ENCODE measurements at regions not wholly inside any gene's neighbourhood (a gene's known extent, or its start where the extent isn't known, plus 50 kb on each side); places are given as distances from the start of the nearest gene placed in this dataset.

DNA sequence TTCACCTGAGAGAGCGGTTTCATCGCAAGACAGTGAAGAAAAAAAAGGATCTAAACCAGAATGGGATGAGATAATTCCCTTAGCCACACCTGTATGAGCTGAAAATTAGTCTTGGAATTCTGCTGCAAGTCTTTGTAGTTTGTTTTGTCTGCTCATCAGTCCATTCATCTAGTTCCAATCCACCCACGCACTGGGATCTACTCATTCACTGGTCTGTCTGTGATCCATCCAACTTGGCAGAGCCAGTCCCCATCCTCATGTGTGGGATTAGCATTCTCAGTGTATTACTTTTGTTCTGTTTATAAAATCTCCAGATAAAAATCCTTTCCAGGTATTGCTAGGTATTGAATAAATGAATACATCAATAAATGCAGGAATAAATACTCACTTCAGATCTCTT lies 266.5 kb upstream of the USP24 start:
- TF ChIP-seq SRSF4 (IDR thresholded peaks at IDR 0.05; ENCODE audit: low read depth, low read length, poor library complexity, severe bottlenecking) (no peak), TGIF2 (CRISPR knock-in tag; IDR thresholded peaks at IDR 0.05) (no peak), NCOA2 (CRISPR knock-in tag; IDR thresholded peaks at IDR 0.05) (no peak), CBX2 (IDR thresholded peaks at IDR 0.05; ENCODE audit: low read depth, low read length) (no peak), CBX2 (CRISPR knock-in tag; IDR thresholded peaks at IDR 0.05; ENCODE audit: low read depth) (no peak), ZIK1 (CRISPR knock-in tag; IDR thresholded peaks at IDR 0.05; ENCODE audit: borderline replicate concordance, low read depth) (no peak), HOXA7 (CRISPR knock-in tag; IDR thresholded peaks at IDR 0.05) (no peak), NR2F1 (CRISPR knock-in tag; IDR thresholded peaks at IDR 0.05) (no peak), NFYB (CRISPR knock-in tag; IDR thresholded peaks at IDR 0.05) (no peak), FOXA1 (IDR thresholded peaks at IDR 0.05) (no peak), FOXA1 (CRISPR knock-in tag; IDR thresholded peaks at IDR 0.05) (no peak), ZSCAN31 (CRISPR knock-in tag; IDR thresholded peaks at IDR 0.05; ENCODE audit: low read depth) (no peak), ZFP82 (CRISPR knock-in tag; IDR thresholded peaks at IDR 0.05; ENCODE audit: borderline replicate concordance) (no peak), ZNF30 (CRISPR knock-in tag; IDR thresholded peaks at IDR 0.05) (no peak), CCAR2 (optimal IDR thresholded peaks at IDR 0.05; ENCODE audit: low read depth, low read length) (no peak), RAD21 (CRISPR knock-in tag; IDR thresholded peaks at IDR 0.05) (no peak), TCF12 (IDR thresholded peaks at IDR 0.05) (no peak), TCF12 (CRISPR knock-in tag; IDR thresholded peaks at IDR 0.05) (no peak), NCOA1 (CRISPR knock-in tag; IDR thresholded peaks at IDR 0.05) (no peak), ZNF44 (CRISPR knock-in tag; IDR thresholded peaks at IDR 0.05) (no peak)
- TF ChIP-seq, protein P1, sequence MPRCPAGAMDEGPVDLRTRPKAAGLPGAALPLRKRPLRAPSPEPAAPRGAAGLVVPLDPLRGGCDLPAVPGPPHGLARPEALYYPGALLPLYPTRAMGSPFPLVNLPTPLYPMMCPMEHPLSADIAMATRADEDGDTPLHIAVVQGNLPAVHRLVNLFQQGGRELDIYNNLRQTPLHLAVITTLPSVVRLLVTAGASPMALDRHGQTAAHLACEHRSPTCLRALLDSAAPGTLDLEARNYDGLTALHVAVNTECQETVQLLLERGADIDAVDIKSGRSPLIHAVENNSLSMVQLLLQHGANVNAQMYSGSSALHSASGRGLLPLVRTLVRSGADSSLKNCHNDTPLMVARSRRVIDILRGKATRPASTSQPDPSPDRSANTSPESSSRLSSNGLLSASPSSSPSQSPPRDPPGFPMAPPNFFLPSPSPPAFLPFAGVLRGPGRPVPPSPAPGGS (CRISPR knock-in tag; IDR thresholded peaks at IDR 0.05), result no peak
- TF ChIP-seq, protein P2, sequence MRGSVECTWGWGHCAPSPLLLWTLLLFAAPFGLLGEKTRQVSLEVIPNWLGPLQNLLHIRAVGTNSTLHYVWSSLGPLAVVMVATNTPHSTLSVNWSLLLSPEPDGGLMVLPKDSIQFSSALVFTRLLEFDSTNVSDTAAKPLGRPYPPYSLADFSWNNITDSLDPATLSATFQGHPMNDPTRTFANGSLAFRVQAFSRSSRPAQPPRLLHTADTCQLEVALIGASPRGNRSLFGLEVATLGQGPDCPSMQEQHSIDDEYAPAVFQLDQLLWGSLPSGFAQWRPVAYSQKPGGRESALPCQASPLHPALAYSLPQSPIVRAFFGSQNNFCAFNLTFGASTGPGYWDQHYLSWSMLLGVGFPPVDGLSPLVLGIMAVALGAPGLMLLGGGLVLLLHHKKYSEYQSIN (CRISPR knock-in tag; IDR thresholded peaks at IDR 0.05; ENCODE audit: borderline replicate concordance), result no peak
- TF ChIP-seq, protein P3, sequence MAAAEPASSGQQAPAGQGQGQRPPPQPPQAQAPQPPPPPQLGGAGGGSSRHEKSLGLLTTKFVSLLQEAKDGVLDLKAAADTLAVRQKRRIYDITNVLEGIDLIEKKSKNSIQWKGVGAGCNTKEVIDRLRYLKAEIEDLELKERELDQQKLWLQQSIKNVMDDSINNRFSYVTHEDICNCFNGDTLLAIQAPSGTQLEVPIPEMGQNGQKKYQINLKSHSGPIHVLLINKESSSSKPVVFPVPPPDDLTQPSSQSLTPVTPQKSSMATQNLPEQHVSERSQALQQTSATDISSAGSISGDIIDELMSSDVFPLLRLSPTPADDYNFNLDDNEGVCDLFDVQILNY (CRISPR knock-in tag; conservative IDR thresholded peaks at IDR 0.05), result no peak
- no peaks in the 10 kb centered on the region for H3K9me3 ChIP-seq (ENCODE audit: low read length)
- no peak overlapping the region for H3K9ac ChIP-seq (ENCODE audit: insufficient read depth, low read depth, low read length)
- H3K36me3 ChIP-seq (replicated peaks in 1 of 2; ENCODE audit: control insufficient read depth in 1 of 2, insufficient read depth in 2 of 2, low read length in 2 of 2), result no peaks in the 10 kb centered on the region
- no peaks in the 10 kb centered on the region for H3K27me3 ChIP-seq (ENCODE audit: control insufficient read depth in 1 of 2, insufficient read depth in 2 of 2, low read length in 2 of 2)
- no peak overlapping the region for H3K27ac ChIP-seq (ENCODE audit: extremely low read length, insufficient read depth, low read length)
- CTCF ChIA-PET (ENCODE audit: low intra/inter-chr PET ratio, low total read pairs), result no interaction called here
- in situ Hi-C loops (cut with HindIII; ENCODE audit: extremely low pct_ligation_motif_present, low pct_unique_long_range_greater_than_20kb) (loop anchor here (25.0 kb wide), 1 partner anchor 406 kb away; no protein-coding TSS in a partner anchor), intact Hi-C loops (cut with micrococcal nuclease; ENCODE audit: unreplicated experiment) (no loop called here)
- H3K79me2 ChIP-seq (ENCODE audit: insufficient read depth, low read length), result no peaks in the 10 kb centered on the region
- no peak for ATAC-seq
- POLR2A ChIA-PET, result no interaction called here
- H2AFZ ChIP-seq (ENCODE audit: low read length), result no peak overlapping the region
- DNase-seq (ENCODE audit: low spot score), result no peak
- no peak overlapping the region for H3K4me3 ChIP-seq (replicated peaks in 1 of 3; ENCODE audit: insufficient read depth in 1 of 3, low read depth in 2 of 3, low read length in 3 of 3)
- no peaks in the 10 kb centered on the region for H4K20me1 ChIP-seq (ENCODE audit: insufficient read depth, low read length)
- WGBS (ENCODE audit: low lambda C conversion rate), result 86% methylated on average over 3 of the region's 3 CpGs
- no TSS peak for BruUV-seq (replicated peaks)
- H3K4me2 ChIP-seq (ENCODE audit: low read depth, low read length), result no peak overlapping the region
- H3K4me1 ChIP-seq (ENCODE audit: insufficient read depth, low read length), result peaks cover 38% of the 10 kb centered on the region
- FAIRE-seq, result no peak
